ENCODE measurements at regions not wholly inside any gene's neighbourhood (a gene's known extent, or its start where the extent isn't known, plus 50 kb on each side); places are given as distances from the start of the nearest gene placed in this dataset.

DNA sequence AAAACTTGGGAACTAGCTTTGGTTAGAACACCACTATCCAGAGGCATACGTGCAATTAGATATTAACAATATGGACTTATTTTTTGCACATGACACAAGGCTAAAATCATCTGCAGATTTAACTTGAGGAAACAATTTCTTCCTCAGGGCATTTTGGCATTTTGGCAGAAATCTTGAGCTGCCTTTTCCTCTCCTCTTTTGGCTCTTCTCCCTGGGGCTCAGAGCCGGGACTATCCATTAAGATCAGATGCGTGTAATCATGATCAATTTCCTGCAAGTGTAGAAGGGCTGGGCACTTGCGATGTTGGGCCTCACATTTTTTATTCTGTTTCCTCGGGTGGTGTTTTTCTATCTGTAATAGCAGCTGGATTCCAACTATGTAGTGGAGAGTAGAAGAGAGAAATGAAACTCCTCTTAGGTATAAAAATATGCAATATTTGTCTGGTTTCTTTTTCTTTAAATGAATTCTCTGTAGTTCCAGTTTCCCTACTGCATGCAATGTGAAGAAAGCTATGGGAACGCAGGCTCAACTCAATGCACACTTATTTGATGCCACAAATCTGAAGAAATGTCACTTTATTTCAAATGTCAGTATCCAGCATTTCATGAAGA, 1010.8 kb downstream of the FLRT2 start:
- TF ChIP-seq, protein P1, sequence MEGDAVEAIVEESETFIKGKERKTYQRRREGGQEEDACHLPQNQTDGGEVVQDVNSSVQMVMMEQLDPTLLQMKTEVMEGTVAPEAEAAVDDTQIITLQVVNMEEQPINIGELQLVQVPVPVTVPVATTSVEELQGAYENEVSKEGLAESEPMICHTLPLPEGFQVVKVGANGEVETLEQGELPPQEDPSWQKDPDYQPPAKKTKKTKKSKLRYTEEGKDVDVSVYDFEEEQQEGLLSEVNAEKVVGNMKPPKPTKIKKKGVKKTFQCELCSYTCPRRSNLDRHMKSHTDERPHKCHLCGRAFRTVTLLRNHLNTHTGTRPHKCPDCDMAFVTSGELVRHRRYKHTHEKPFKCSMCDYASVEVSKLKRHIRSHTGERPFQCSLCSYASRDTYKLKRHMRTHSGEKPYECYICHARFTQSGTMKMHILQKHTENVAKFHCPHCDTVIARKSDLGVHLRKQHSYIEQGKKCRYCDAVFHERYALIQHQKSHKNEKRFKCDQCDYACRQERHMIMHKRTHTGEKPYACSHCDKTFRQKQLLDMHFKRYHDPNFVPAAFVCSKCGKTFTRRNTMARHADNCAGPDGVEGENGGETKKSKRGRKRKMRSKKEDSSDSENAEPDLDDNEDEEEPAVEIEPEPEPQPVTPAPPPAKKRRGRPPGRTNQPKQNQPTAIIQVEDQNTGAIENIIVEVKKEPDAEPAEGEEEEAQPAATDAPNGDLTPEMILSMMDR (IDR thresholded peaks at IDR 0.05; ENCODE audit: insufficient read depth, low read depth, low read length, missing control alignments), result no peak
- H3K4me3 ChIP-seq (ENCODE audit: low read depth, low read length), result no peak overlapping the region
- no peak for DNase-seq (ENCODE audit: low read depth)

DNA sequence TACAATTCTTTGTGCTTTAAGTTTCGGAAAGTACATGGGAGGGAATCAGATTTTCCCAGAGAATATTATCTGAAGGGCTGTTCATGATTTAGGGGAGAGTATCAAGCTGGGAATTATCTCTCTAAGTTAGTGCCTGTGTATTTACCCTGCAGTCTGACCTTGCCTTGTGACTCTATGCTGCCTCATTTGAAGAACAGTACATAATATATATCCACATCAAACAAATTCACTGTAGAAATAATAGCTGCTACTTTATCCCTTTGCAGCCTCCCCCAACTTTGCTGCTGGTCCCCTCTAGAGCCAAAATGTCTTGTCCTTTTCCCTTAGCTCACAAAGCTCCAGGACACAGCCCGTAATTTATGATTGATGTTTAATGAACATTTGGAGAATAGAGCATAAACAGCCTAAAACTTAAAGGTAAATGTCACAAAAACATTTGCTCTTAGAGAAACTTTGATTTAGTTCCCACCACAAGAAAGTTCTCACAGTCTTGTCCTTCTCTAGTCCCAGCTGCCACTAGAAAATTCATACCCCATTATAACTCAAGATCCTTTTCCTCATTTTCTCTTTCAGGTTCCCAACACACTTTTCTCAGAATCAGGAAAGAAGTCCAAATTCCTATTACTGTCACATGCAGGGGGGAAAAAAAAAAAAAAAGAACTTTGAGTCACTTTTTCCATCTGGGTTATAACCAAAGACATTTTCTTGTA, 1009.6 kb downstream of the FLRT2 start:
- DNase-seq (ENCODE audit: low read depth), result no peak
- TF ChIP-seq, protein P1 (IDR thresholded peaks at IDR 0.05; ENCODE audit: insufficient read depth, low read depth, low read length, missing control alignments), result no peak
- no peak overlapping the region for H3K4me3 ChIP-seq (ENCODE audit: low read depth, low read length)

DNA sequence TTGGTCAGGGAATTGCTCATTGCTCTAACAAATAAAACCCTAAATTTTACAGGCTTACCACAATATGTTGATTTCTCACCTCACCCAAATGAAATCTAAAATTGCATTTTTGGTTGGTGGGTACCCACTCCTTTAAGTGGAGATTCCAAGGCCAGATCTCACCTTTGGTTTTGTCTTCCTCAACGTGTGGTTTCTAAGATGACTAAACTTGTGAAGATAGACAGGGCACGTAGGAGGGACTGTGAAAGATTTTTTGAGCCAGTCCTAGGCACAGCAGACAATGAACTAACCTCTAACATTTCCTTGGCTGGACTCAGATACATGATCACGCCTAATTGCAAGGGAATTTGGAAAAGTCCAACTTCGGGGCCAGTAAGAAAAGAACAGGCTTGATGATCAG, 1003.9 kb downstream of the FLRT2 start:
- no peak overlapping the region for H3K4me3 ChIP-seq (ENCODE audit: low read depth, low read length)
- DNase-seq (ENCODE audit: low read depth), result no peak
- TF ChIP-seq, protein P1 (IDR thresholded peaks at IDR 0.05; ENCODE audit: insufficient read depth, low read depth, low read length, missing control alignments), result no peak

DNA sequence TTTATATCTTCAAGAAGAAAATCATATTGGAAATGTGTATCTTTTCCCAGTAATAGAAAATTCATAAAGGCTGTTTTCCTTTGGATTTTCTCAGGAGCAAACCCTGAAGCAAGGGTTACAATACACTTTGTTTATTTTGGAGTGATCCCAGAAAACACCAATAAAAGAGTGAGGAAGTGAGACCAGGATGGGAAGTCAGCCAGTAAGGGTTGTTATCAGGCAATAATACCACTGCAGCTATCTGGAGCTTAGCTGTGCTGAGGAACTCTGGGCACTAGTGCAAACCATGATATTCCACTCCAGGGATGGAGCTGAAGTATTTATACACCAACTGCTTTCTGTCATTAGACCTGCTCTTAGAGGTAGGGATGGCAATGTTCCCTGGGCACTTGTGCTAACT, 1002.3 kb downstream of the FLRT2 start:
- TF ChIP-seq, protein P1 (IDR thresholded peaks at IDR 0.05; ENCODE audit: insufficient read depth, low read depth, low read length, missing control alignments), result no peak
- no peak overlapping the region for H3K4me3 ChIP-seq (ENCODE audit: low read depth, low read length)
- DNase-seq (ENCODE audit: low read depth), result no peak

DNA sequence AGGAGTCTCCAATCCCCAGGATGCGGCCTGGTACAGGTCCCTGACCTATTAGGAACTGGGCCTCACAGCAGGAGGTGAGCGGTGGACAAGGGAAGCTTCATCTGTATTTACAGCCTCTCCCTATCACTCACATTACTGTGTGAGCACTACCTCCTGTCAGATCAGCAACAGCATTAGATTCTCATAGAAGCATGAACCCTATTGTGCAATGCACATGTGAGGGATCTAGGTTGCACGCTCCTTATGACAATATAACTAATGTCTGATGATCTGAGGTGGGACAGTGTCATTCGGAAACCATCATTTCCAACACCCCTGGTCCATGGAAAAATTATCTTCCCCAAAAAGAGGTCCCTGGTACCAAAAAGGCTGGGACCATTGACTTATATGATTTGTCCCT, 1000.5 kb downstream of the FLRT2 start:
- H3K4me3 ChIP-seq (ENCODE audit: low read depth, low read length), result no peak overlapping the region
- no peak for DNase-seq (ENCODE audit: low read depth)
- TF ChIP-seq, protein P1 (IDR thresholded peaks at IDR 0.05; ENCODE audit: insufficient read depth, low read depth, low read length, missing control alignments), result no peak

DNA sequence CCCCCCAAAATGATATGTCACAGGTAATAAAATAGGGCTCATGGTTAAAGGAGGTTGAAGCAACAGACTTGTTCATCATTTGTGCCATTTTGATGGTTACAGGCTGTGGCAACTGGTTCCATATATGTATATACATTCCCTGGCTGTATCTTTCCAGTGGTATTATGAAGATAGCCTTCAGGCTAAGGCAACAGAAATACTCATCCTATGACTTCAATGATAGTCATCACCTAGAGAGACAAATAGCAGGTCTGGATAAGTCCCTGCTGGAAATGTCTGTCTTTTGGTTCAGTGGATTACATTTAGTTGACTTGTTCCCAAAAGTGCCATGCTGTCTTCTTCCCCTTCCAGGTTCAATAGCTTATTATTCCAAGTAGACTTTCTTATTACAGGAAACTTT, 997.4 kb downstream of the FLRT2 start:
- TF ChIP-seq, protein P1 (IDR thresholded peaks at IDR 0.05; ENCODE audit: insufficient read depth, low read depth, low read length, missing control alignments), result no peak
- DNase-seq (ENCODE audit: low read depth), result no peak
- no peak overlapping the region for H3K4me3 ChIP-seq (ENCODE audit: low read depth, low read length)

DNA sequence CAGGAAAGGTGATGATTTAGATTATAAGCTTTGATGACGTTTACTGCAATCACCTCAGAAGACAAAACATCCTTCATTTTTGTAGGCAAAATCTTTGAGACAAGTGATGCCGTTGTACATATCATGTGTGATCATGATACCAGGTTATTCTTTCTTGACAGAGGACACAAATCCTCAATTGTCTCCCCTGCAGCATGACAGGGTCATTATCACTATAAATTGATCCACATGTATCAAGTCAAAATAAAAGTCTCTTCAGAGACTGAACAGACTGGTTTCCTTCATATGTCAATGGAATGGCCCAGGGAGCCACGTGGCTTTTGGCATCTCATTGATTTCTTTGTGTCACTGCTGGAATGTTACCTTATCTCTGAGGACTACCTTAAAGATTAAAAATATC, 995.7 kb downstream of the FLRT2 start:
- H3K4me3 ChIP-seq (ENCODE audit: low read depth, low read length), result no peak overlapping the region
- TF ChIP-seq, protein P1 (IDR thresholded peaks at IDR 0.05; ENCODE audit: insufficient read depth, low read depth, low read length, missing control alignments), result no peak
- DNase-seq (ENCODE audit: low read depth), result no peak

All from GM12865 (cell line).